Smooth muscle cell of the brain vasculature (primary cell): ENCODE measurements at regions not wholly inside any gene's neighbourhood (a gene's known extent, or its start where the extent isn't known, plus 50 kb on each side); places are given as distances from the start of the nearest gene placed in this dataset.

Source experiments
- DNase-seq: peaks from one replicate; pipeline ENCODE4 v3.0.0-alpha.2; 2012; ENCODE audit warnings: low read depth, low spot score

DNA sequence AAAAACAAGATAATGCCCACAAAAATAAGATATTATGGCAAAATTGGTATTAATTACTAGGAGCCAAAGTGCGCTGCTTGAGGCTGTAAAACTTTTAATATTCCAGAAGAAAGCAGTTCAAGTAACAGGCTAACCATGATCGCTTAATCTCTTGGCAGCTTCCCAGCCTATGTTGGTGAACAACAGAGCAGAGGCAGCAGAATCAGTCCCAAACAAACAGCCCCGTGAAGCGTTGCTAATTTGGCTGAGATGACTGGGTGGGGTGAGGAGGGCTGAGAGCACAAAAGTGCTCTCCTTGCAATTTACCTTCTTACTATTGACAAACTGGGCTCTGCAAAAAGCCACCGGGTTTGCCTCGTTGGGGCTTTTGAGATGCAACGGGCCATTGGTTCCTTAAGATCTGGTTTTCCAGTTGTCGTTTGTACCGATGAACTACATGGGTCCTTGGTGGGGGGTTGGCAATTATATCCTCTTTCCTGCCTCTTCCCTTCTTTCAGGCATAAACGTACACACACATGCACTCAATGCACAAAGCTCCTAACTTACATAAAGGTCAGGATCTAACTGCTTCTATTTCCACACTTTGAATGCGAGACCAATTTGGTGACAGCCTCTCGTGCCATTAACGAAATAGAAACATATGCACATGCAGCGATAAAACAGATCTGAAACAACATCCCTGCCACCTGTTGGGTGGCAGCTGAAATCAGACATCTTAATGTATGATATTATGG is 407.6 kb upstream of the CADM1 start:
- DNase-seq, result no peak

DNA sequence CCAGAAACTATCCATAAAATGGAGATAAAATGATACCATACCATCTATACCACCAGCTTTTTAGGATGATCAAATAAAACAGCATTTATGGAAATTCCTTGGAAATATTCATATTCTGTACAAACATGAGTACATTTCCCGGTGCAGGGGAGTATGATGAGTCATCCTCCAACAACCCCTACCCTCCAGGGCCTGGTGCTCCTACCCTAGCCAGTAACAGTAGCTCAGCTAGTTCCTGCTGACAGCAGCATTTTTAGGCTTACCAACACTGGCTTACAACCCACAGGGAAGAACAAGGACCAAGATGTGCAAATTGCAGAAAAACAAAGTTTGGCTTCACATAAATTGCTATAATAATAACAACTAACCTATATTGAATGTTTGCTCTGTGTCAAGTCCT is 406.2 kb upstream of the CADM1 start:
- no peak for DNase-seq

DNA sequence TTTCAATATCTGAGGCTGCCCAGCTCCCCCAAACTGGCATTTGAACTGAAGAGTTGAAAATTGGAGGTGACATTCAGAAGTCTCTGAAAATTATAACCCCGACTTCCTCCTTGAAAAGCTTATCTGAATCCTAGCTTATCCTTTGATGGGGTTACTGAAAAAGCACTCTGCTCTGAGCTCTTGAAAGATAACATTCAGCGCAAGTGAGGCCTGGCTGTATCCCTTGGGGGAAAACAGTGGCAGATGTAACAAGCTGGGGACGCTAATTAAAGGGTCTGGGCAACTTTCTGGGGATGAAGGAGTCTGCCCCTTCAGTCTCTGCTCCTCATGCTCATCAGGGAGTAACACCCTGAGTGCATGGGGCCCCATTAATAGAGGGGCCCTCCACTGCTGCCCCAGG is 402.0 kb upstream of the CADM1 start:
- no peak for DNase-seq

DNA sequence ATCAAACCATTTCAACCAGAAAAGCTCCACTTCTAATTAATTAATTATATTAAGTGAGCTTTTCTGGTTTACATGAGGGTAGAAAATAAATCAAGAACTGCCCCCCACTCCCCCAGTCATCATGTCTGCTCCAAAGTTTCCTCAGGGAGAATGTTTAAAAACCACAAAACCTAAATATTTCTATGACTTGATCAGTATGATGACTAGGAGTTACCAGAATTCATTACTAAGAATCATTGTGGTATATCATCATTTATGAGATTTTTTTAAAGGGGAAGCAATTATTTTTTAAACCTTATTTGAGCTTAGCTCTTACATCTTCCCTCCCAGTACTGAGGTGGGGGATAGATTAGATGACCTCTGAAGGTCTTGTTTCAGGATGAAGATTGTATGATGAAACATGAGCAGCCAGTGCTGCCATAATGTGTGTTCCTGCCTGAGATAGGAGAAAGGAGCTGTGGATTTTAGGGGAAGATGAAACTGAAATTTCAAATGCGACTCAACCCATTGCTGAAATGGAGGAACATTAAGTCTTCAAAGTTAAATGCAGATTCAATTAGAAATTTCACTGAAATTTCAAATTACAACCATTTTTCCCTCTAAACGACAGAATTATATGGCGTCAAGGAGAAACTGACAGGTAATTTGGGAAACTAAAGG is 401.3 kb upstream of the CADM1 start:
- no peak for DNase-seq

DNA sequence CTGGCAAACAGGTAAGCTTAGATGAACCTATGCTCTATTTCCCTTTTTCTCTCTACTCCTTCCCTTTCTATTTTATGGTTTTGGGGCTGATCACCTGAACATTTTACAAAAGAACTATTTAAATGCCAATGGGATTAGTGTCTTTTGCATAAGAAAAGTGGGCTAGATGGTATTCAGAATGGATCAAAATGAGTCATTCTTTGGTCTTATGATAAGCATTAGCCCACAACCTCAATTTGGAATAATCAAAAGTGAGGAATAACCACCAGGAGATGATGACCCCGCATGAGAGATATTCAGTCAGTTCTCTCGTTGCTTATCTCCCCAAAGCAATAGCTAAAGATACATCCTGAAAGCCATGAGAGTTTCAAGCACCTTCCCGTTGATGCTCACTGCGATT is 399.0 kb upstream of the CADM1 start:
- DNase-seq, result no peak

DNA sequence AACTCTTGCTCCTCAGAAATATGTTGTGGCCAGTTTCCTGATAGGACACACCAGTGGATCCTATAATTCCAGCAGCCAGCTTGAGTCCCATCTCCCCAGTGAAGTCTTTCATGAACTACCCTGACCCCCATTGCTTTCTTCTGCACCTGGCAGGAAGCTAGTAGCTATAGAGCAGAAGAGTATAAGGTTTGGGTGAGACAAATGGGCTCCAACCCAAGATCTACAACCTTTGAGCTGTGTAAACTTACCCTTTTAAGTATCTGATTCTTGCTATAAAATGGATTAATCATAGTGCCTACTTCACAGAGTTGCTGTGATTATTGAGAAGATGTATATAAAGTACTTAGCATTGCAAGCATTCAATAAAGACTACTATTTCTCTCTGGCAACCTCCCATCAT is 396.9 kb upstream of the CADM1 start:
- no peak for DNase-seq

DNA sequence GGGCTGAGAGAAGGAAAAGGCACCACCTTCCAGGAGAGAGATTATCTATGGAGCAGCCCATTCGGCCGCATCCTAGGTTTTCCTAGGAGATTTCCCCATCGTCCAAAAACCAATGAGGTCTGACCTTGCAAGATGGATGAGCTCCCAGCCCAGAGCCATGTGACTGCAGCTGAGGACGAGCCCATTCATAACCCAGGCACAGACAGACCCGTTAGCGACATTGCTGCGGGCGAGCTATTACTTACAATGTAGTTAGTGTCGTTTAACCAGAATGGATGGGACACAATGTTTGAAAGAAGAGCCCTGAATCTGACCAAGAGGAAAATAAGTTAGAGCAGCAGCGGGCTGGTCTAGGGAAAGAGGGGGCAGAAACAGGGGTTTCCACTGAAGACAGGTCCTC is 395.9 kb upstream of the CADM1 start:
- no peak for DNase-seq

DNA sequence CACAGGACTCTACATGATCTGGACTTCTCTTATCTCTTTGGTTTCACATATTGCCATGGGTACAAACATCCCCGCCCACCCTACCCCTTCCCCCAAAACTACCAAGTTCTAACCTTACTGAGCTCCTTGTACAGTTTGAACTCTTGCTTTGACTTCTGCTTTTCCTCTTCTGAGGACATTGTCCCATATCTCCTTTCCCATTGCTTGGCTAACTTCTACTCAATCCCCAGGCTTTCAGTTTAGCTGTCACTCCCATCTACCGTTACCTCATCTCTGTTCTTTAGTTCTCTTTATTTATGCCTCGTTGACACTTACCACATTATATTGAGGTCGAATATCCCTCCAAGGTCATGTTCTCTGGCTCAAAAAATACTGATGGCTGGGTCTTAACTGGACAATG is 393.5 kb upstream of the CADM1 start:
- no peak for DNase-seq

DNA sequence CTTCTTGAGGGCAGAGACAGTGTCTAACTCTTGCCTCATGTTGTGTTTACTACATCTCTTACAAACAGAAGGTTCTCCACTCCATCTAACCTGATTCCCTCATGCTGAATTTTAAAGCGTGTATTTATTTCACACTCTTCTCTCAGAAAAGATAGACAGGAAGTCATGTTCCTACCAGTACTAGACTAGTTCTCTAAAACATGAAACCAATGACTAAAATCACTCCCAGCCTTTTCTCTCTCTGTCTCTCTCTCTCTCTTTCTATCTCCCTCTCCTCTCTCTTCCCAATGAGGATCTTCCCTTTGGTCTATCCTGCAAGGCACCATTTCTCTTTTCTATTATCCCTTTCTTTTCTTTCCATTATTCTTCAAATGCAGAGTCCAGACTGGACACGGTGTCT is 391.9 kb upstream of the CADM1 start:
- DNase-seq, result no peak

DNA sequence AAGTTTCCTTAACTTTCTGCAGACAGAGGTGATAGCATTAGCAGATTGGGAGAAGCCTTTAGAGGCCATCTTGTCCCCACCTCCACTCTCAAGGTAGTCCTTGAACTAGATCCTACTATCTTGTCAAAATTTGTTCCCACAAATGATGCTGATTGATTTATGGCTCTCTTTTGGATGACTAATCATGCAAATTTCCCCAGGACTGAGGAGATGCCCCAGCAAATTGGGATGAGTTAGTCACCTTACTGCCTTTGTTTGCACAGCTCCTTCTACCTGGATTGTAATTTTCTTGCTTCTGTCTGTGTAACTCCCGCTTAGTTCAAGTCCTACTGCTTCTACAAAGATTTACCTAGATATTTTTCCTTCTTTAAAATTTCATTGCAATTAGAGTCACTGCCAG is 391.4 kb upstream of the CADM1 start:
- DNase-seq, result no peak

DNA sequence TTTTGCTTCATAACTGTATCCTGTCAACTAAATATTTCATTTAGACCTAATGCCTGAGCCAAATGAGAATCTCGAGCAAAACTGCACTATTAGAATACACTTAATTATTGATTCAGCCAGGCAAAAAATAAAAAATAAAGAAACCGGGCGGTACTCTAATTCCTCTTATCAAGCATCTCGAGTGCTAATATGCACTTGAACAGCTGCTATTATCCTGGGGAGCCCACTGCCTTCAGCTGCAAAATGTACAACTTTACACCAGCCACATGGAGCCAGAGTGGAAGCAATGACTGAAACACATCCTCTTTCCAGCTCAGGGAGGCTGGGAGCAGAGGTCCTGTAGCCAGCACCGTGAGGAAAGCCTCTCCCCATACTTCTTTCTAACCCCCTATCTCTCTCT is 390.0 kb upstream of the CADM1 start:
- no peak for DNase-seq

DNA sequence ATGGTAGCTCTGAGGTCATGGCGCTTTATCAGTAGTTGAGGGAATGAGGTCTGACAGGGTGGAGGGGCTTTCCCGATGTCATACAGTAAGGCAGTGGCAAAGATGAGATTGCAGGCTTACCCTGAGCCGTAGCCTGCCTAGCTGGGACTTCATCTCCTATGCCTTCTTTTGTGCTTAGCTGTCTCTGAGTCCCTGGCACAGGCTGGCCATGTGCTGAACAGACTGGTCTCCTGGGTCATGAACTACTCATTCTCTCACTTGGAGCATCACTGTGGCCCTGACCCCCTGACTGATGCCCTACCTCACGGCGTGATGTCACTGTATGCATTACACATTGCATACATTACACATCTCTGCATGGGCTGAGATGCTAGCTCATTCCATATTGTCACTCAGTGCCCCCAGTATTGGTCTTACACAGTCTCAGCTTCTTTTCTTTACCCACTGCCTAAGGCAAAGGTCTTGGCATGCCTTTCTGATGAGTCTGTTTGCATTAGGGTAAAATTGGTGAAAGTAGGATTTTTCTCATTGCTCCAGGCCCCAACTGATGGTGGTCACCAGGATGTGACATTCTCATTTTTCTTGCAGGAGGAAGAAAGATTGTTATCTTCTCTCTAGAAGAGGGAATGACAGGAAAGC is 389.4 kb upstream of the CADM1 start:
- no peak for DNase-seq

DNA sequence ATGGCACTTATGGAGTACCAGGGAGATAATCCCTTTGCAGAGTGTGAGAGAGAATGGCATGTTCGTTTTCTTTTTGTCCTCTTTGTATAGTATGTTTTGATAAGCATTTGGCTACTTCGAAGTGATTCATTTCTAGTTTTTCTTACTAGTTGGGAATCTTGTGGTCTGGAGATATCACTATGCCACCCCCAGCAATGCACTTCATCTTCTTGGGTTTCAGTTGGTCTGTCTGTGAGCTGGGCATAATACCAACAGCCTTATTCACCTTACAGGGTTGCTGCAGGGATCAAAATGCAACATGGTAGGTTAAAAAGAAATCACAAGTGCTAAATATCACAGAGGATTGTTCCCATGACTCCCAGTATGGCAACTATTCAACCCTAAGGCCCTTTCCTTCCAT is 387.8 kb upstream of the CADM1 start:
- no peak for DNase-seq

DNA sequence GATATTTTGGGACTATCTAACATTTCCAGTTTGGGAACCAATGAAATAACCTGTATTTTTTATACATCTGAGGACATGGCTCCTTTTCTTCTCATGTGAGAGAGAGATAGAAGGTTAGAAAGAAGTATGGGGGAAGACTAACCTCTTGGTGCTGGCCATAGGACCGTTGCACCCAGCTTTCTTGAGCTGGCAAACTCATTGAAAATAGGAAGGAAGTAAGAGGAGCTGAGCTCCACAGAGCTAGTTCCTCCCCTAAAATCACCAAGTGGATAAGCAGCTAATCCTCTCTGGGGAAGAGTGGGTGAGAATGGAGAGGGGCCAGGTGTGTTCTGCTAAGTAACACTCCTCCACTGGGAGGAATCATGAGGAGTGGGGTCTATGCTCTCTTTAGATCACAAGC is 387.4 kb upstream of the CADM1 start:
- no peak for DNase-seq

DNA sequence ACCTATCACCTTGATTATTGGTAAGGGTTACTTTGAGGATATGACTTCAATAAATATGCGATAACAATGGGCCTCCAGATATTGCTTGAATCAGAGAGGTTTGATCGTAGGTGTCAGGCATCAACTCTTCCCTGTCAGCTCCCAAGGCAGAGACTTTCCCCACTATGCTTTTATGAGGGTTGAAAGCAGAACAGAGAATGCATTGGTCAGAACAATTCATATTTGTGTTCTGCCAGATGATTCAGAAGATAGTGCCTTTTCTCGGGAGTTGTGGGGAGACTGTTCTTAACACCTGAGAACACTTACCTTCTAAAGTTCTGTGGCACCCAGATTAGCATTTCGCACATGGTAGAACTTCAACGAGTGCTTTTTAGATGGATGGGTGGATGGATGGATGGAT is 386.3 kb upstream of the CADM1 start:
- no peak for DNase-seq

DNA sequence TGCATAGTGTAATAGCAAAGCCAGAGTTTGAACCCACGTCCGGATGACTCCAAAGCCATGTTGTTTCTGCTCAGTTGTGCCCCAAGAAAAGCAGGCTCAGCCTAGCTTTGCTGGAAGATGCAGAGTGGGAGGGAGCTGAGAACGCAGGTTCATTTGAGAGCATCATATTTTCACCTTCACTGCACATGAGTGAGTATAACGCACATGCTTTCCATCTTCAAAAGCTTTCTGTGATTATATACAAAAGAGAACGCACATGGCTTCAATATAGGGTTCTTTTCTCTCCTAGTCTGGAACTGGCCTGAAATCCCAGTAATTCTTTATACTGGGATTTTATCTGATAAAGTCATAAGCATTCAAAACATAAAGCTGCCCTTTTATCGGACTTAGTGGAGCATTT is 385.5 kb upstream of the CADM1 start:
- no peak for DNase-seq

DNA sequence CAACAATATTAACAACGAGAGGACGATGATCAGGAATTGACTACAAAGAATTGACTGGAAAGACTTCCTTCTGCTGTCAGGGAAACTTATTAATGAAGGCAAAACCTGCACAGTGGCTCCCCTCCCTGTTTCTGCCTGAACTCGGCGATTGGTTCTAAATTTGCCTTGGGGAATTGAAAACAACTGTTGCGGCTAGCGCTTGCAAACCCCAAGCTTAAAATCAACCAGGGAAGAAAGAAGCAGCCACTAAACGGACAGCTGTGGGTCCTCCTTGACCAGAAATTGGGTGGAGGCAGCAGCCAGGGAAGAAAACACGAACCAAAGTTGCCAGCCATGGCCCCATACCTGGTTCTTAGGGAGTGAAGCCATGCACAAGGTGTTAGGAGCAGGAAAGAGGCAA is 383.5 kb upstream of the CADM1 start:
- no peak for DNase-seq

DNA sequence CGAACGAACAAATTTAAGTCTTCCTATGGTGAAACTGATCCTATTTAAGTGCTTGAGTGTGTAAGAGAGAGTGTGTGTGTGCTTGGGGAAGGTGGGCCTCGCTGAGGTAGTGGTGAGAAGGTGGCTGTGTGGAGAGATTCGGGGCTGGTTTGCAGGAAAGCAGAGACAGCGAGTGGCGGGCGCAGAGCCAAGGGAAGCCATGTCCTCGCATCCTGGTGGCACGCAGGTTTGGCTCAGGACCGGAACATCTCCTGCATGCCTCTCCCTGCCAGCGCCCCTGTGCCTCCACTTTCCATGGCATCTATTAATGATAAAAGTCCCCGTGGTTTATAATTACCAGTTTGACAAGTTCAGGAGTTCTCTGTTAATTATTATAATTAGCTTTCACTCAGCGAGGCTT is 383.1 kb upstream of the CADM1 start:
- DNase-seq, result no peak

DNA sequence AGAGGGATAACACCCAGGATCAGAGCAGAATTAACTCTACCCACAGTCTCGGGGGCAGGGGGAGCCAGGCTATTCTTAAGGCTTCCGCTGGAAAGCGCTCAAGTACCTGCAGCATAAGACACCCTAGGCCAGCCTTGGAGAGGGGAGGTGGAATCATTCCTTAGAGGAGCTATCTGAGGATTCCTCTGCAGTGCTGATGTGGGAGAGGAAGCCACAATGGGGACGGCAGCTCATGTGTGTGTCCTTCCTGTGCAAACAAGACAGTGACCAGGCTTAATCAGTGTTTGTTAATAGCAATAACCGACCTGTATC is 382.2 kb upstream of the CADM1 start:
- no peak for DNase-seq

DNA sequence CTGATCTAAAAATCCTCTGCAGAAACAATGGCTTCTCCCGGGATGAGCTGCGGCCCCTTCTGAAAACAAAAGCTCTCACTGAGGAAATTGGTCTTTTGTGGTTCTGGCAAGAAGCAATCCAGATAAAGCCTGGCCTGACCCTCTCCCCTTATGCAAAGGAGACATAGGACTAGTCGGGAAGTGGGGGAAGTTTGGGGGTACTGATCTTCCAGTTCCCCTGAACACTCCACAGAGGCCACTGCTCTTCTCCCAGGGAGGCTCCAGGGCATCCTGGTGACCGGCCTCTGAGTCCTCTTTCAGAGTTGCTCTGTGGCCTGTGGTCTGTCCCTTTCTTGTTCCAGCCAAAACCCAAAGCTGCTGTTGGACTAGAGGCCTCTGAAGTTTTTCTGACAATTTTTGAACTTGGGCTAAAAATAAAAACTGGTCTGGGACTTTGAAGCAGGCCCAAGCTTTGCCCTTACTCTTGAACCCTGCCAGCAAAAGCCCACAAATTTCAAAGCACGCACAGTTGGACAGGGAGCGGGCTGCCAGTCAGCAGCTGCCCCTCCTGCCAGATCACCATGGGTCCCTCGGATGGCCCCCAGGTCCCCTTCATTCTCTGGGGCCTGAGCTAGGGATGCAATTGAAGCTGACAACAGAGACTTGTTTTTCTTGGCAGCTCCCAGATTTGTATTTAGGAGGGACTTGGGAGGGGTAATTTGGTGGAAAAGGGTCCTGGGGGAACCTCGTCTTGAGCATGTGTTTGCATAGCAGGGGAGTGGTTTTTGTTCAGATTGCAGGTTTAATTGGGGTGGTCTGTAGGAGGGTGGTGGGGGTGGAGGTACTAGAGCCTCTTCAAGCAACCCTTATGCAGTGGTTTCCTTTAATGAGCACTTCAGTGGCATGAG is 381.6 kb upstream of the CADM1 start:
- no peak for DNase-seq

DNA sequence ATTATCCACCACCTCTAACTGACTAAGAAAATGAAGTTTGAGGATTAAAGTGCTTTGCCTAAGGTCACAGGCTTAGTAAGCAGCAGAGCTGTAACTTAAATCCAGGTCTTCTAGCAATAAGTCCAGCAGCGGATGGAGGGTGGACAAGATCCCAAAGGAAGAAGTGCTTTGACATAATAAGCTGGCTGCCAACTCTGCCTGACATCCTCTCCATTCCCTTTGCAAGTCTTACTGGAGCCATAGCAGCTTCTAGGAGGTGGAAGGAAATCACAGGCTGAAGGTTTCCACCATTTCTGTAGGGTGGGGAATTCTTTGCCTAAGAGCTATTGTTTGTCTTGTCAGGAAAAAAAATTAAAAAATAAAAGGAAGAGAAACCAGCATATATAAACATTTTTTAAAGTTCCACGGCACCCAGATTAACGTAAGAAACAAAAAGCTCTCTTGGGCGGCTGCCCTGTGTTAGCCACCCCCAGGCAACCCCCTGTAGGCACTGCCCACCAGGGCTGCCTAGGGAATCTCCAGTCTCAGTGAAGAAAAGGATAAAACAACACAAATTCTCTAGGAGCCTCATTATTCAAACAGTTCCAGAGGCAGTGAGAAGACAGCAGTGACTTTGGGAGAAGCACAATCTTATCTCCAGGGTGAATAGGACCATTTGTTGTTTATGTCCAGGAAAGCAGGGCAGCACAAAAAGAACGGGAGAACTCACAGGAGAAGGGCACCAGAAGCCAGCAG is 380.8 kb upstream of the CADM1 start:
- DNase-seq, result no peak

DNA sequence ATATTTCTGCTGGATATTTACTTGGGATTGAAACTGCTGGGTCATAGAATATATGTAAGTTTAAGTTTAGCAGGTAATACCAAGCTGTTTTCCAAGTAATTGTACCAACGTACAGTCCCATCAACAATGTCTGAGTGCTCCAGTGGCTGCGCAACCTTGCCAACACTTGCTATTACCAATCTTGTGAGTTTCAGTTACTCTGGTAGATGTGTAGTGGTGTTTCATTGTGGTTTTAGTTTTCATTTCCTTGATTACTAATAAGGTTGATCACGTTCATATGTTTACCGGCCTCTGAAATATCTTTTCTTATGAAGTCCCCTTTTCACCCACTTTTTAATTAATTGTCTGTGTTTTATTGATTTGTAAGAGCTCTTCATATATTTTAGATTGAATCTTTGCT is 370.6 kb upstream of the CADM1 start:
- no peak for DNase-seq
